ENCODE measurements at regions not wholly inside any gene's neighbourhood (a gene's known extent, or its start where the extent isn't known, plus 50 kb on each side); places are given as distances from the start of the nearest gene placed in this dataset.

- TF ChIP-seq CHD7 (IDR thresholded peaks at IDR 0.05; ENCODE audit: insufficient replicate concordance, low read length): no peak
- no peak for TF ChIP-seq BRCA1 (IDR thresholded peaks at IDR 0.05; ENCODE audit: low read depth, low read length)
- TF ChIP-seq YY1 (IDR thresholded peaks at IDR 0.05; ENCODE audit: low read depth, low read length): no peak
- TF ChIP-seq ASH2L (IDR thresholded peaks at IDR 0.05; ENCODE audit: low read length): no peak
- TF ChIP-seq JUN (IDR thresholded peaks at IDR 0.05; ENCODE audit: low read depth, low read length): no peak
- no peak for TF ChIP-seq GABPA (IDR thresholded peaks at IDR 0.05; ENCODE audit: borderline replicate concordance, insufficient read depth, low read length)
These were observed 75.2 kb upstream of the FBXL7 start (continued) for GRCh38 chr5:15424769-15425168.

Data from H1 (cell line).